GM12878 (cell line): ENCODE measurements at regions not wholly inside any gene's neighbourhood (a gene's known extent, or its start where the extent isn't known, plus 50 kb on each side); places are given as distances from the start of the nearest gene placed in this dataset.

ENCODE experiments used
- ATAC-seq: fragments of 200-7000 bp; cut with Tn5 transposase; 3 replicates; pipeline ENCODE4 v1.9.1; 2020; ENCODE audit warnings: mild to moderate bottlenecking, moderate library complexity
- BruUV-seq: library from RNA; stranded (reverse); fragments of 400-500 nt; replicated peaks from 2 replicates; lab custom pipeline; 2021; lab: Mats Ljungman, UMichigan
- CTCF ChIA-PET: fragments of 300-600 bp; sonication (Branson Sonifier 250); formaldehyde crosslinking; extraction: SDS; loops from one replicate; lab custom pipeline; 2021; ENCODE audit warnings: inconsistent platforms; lab: Yijun Ruan, JAX
- POLR2A ChIA-PET: fragments of 350-600 bp; formaldehyde crosslinking; extraction: SDS; loops from one replicate; lab custom pipeline; 2021; ENCODE audit warnings: inconsistent platforms; lab: Charles Lee
- RAD21 ChIA-PET: fragments of 300-600 bp; sonication (Branson Sonifier 250); formaldehyde crosslinking; loops from one replicate; lab custom pipeline; 2023; ENCODE audit warnings: antibody characterized with exemption; ENCODE audit not compliant: unreplicated experiment; lab: Charles Lee
- SMC1A ChIA-PET: fragments of 300-600 bp; sonication (Branson Sonifier 250); formaldehyde crosslinking; loops from one replicate; lab custom pipeline; 2023; ENCODE audit not compliant: unreplicated experiment, uncharacterized antibody; lab: Charles Lee
- DNase-seq: peaks from one replicate; pipeline ENCODE4 v3.0.0-alpha.2; 2011; ENCODE audit warnings: low read depth, low spot score
- FAIRE-seq: peaks from 3 replicates; lab custom pipeline; 2011; peaks lifted over from hg19 to GRCh38; lab: Jason Lieb, UNC
- H2AFZ ChIP-seq: 2 replicates; pipeline ENCODE4 v1.6.0; 2011; ENCODE audit warnings: low read depth, low read length, control low read depth; ENCODE audit not compliant: control insufficient read depth
- H3K27ac ChIP-seq: 2 replicates; pipeline ENCODE4 v1.5.1; 2011; ENCODE audit warnings: control low read depth; ENCODE audit not compliant: control insufficient read depth, insufficient read depth
- H3K27me3 ChIP-seq, 2 experiments: replicated peaks in 1 of 2; 2 replicates each; pipeline versions ENCODE4 v1.6.0 to v1.6.1; 2011; ENCODE audit warnings: low read length in 1 of 2; ENCODE audit not compliant: control insufficient read depth in 2 of 2, insufficient read depth in 2 of 2
- H3K36me3 ChIP-seq, 2 experiments: 2 replicates each; pipeline ENCODE4 v1.5.1; 2011; ENCODE audit warnings: low read length in 1 of 2; ENCODE audit not compliant: control insufficient read depth in 2 of 2, insufficient read depth in 2 of 2
- H3K4me1 ChIP-seq: 2 replicates; pipeline ENCODE4 v1.6.1; 2011; ENCODE audit warnings: mild to moderate bottlenecking, low read length, moderate library complexity, mixed read lengths; ENCODE audit not compliant: control insufficient read depth, insufficient read depth
- H3K4me2 ChIP-seq: 2 replicates; pipeline ENCODE4 v1.6.0; 2011; ENCODE audit warnings: control low read depth; ENCODE audit not compliant: control insufficient read depth, insufficient read depth
- H3K4me3 ChIP-seq: fragments of 200-600 bp; sonication (generic); 2 replicates; pipeline ENCODE4 v1.5.1; 2016
- H3K79me2 ChIP-seq: 2 replicates; pipeline ENCODE4 v1.6.0; 2011; ENCODE audit warnings: low read length; ENCODE audit not compliant: control insufficient read depth, insufficient read depth
- H3K9ac ChIP-seq: 2 replicates; pipeline ENCODE4 v1.8.0; 2011; ENCODE audit warnings: low read length, control low read depth, mixed read lengths; ENCODE audit not compliant: control insufficient read depth, insufficient read depth
- H3K9me3 ChIP-seq: replicated peaks from 3 replicates; pipeline ENCODE4 v1.5.1; 2011; ENCODE audit warnings: mild to moderate bottlenecking, low read length; ENCODE audit not compliant: control insufficient read depth, insufficient read depth
- H4K20me1 ChIP-seq: 2 replicates; pipeline ENCODE4 v1.6.0; 2011; ENCODE audit not compliant: control insufficient read depth, insufficient read depth
- MEF2A ChIP-seq: IDR thresholded peaks from 2 replicates; pipeline ENCODE4 v1.6.1; 2011; ENCODE audit warnings: low read depth, mild to moderate bottlenecking, low read length, moderate library complexity; ENCODE audit not compliant: insufficient read depth
- NFXL1 ChIP-seq: fragments of 450-650 bp; IDR thresholded peaks from 2 replicates; pipeline ENCODE4 v1.6.1; 2017; ENCODE audit warnings: antibody characterized with exemption, mild to moderate bottlenecking, borderline replicate concordance
- RFX5 ChIP-seq: IDR thresholded peaks from 2 replicates; pipeline ENCODE4 v1.6.1; 2011; ENCODE audit warnings: low read depth, low read length, improper control_type of control experiment
- SMAD1 ChIP-seq: fragments of 450-650 bp; IDR thresholded peaks from 2 replicates; pipeline ENCODE4 v1.6.1; 2018; ENCODE audit warnings: mild to moderate bottlenecking, low read depth; ENCODE audit not compliant: partially characterized antibody
- TCF12 ChIP-seq: IDR thresholded peaks from 2 replicates; pipeline ENCODE4 v1.6.1; 2011; ENCODE audit warnings: low read depth, mild to moderate bottlenecking, low read length
- ZBTB11 ChIP-seq: fragments of 450-650 bp; formaldehyde crosslinking; IDR thresholded peaks from 2 replicates; pipeline ENCODE4 v1.5.0; 2022; ENCODE audit warnings: mild to moderate bottlenecking, missing genetic modification characterization
- ZBTB40 ChIP-seq: fragments of 450-650 bp; IDR thresholded peaks from 2 replicates; pipeline ENCODE4 v1.6.1; 2016; ENCODE audit warnings: mild to moderate bottlenecking, moderate library complexity, borderline replicate concordance
- ZNF24 ChIP-seq: fragments of 450-650 bp; IDR thresholded peaks from 2 replicates; pipeline ENCODE4 v1.6.1; 2017; ENCODE audit warnings: antibody characterized with exemption, mild to moderate bottlenecking
- ZNF622 ChIP-seq: fragments of 450-650 bp; IDR thresholded peaks from 2 replicates; pipeline ENCODE4 v1.6.1; 2017; ENCODE audit warnings: mild to moderate bottlenecking, inconsistent platforms
- ZZZ3 ChIP-seq: IDR thresholded peaks from 2 replicates; pipeline ENCODE4 v1.6.1; 2011; ENCODE audit warnings: low read depth; ENCODE audit not compliant: control insufficient read depth, insufficient read length
- WGBS: methylation state at CpG from one replicate; pipeline ENCODE4 v1.1.6; 2016; ENCODE audit warnings: low lambda C conversion rate; ENCODE audit not compliant: insufficient replicate concordance, insufficient coverage; ENCODE audit errors: missing lambda C conversion rate; 5-methylcytosine and 5-hydroxymethylcytosine counted together
- in situ Hi-C: fragments of 300-500 bp; cut with MboI; formaldehyde crosslinking; loops from 9 replicates; pipeline ENCODE4 v1.14.3; 2018; ENCODE audit warnings: mixed read lengths
- intact Hi-C: fragments of 100-400 bp; cut with micrococcal nuclease; formaldehyde crosslinking; loops from one replicate; pipeline ENCODE4 v1.14.2; 2022; ENCODE audit not compliant: unreplicated experiment

GRCh38 chrX:49760290-49760890, 64.6 kb upstream of the PAGE1 start:
- Histone ChIP-seq H3K36me3 (no peaks in the 10 kb centered on the region), H3K4me1 (no peaks in the 10 kb centered on the region), H3K9ac (no peak overlapping the region), H3K9me3 (no peaks in the 10 kb centered on the region), H3K79me2 (no peaks in the 10 kb centered on the region), H3K27ac (no peak overlapping the region), H2AFZ (no peak overlapping the region), H4K20me1 (no peaks in the 10 kb centered on the region), H3K4me2 (no peak overlapping the region), H3K4me3 (no peak overlapping the region), H3K27me3 (no peaks in the 10 kb centered on the region)
- SMC1A ChIA-PET: interaction anchor here (1.7 to 2.1 kb wide), 2 partner anchors 79 to 116 kb away, joined by 7 read pairs; no protein-coding TSS in a partner anchor
- in situ Hi-C loops (no loop called here), intact Hi-C loops (loop anchor here (5.0 kb wide), 1 partner anchor 77 kb away; no protein-coding TSS in a partner anchor)
- TF ChIP-seq NFXL1 (no peak), ZZZ3 (no peak), TCF12 (no peak), ZBTB11 (CRISPR knock-in tag) (no peak), RFX5 (no peak), ZNF622 (no peak), SMAD1 (no peak), ZBTB40 (no peak), ZNF24 (no peak), MEF2A (no peak)
- POLR2A ChIA-PET: no interaction called here
- BruUV-seq: no TSS peak
- CTCF ChIA-PET: interaction anchor here (0.7 to 3.0 kb wide), 7 partner anchors 13 to 469 kb away, joined by 3 to 20 read pairs (median 4); no protein-coding TSS in a partner anchor
- ATAC-seq: no peak
- no peak for FAIRE-seq
- 51% methylated on average over 6 of the region's 6 CpGs for WGBS
- DNase-seq: no peak
- RAD21 ChIA-PET: no interaction called here
